GM12878 (cell line): ENCODE measurements at regions not wholly inside any gene's neighbourhood (a gene's known extent, or its start where the extent isn't known, plus 50 kb on each side); places are given as distances from the start of the nearest gene placed in this dataset.

Experiments
- ATAC-seq: fragments of 200-7000 bp; cut with Tn5 transposase; 3 replicates; pipeline ENCODE4 v1.9.1; 2020; ENCODE audit warnings: mild to moderate bottlenecking, moderate library complexity
- BruUV-seq: library from RNA; stranded (reverse); fragments of 400-500 nt; replicated peaks from 2 replicates; lab custom pipeline; 2021; lab: Mats Ljungman, UMichigan
- CTCF ChIA-PET: fragments of 300-600 bp; sonication (Branson Sonifier 250); formaldehyde crosslinking; extraction: SDS; loops from one replicate; lab custom pipeline; 2021; ENCODE audit warnings: inconsistent platforms; lab: Yijun Ruan, JAX
- POLR2A ChIA-PET: fragments of 350-600 bp; formaldehyde crosslinking; extraction: SDS; loops from one replicate; lab custom pipeline; 2021; ENCODE audit warnings: inconsistent platforms; lab: Charles Lee
- RAD21 ChIA-PET: fragments of 300-600 bp; sonication (Branson Sonifier 250); formaldehyde crosslinking; loops from one replicate; lab custom pipeline; 2023; ENCODE audit warnings: antibody characterized with exemption; ENCODE audit not compliant: unreplicated experiment; lab: Charles Lee
- SMC1A ChIA-PET: fragments of 300-600 bp; sonication (Branson Sonifier 250); formaldehyde crosslinking; loops from one replicate; lab custom pipeline; 2023; ENCODE audit not compliant: unreplicated experiment, uncharacterized antibody; lab: Charles Lee
- DNase-seq: peaks from one replicate; pipeline ENCODE4 v3.0.0-alpha.2; 2011; ENCODE audit warnings: low read depth, low spot score
- FAIRE-seq: peaks from 3 replicates; lab custom pipeline; 2011; peaks lifted over from hg19 to GRCh38; lab: Jason Lieb, UNC
- H2AFZ ChIP-seq: 2 replicates; pipeline ENCODE4 v1.6.0; 2011; ENCODE audit warnings: low read depth, low read length, control low read depth; ENCODE audit not compliant: control insufficient read depth
- H3K27ac ChIP-seq: 2 replicates; pipeline ENCODE4 v1.5.1; 2011; ENCODE audit warnings: control low read depth; ENCODE audit not compliant: control insufficient read depth, insufficient read depth
- H3K27me3 ChIP-seq, 2 experiments: replicated peaks in 1 of 2; 2 replicates each; pipeline versions ENCODE4 v1.6.0 to v1.6.1; 2011; ENCODE audit warnings: low read length in 1 of 2; ENCODE audit not compliant: control insufficient read depth in 2 of 2, insufficient read depth in 2 of 2
- H3K36me3 ChIP-seq, 2 experiments: 2 replicates each; pipeline ENCODE4 v1.5.1; 2011; ENCODE audit warnings: low read length in 1 of 2; ENCODE audit not compliant: control insufficient read depth in 2 of 2, insufficient read depth in 2 of 2
- H3K4me1 ChIP-seq: 2 replicates; pipeline ENCODE4 v1.6.1; 2011; ENCODE audit warnings: mild to moderate bottlenecking, low read length, moderate library complexity, mixed read lengths; ENCODE audit not compliant: control insufficient read depth, insufficient read depth
- H3K4me2 ChIP-seq: 2 replicates; pipeline ENCODE4 v1.6.0; 2011; ENCODE audit warnings: control low read depth; ENCODE audit not compliant: control insufficient read depth, insufficient read depth
- H3K4me3 ChIP-seq: fragments of 200-600 bp; sonication (generic); 2 replicates; pipeline ENCODE4 v1.5.1; 2016
- H3K79me2 ChIP-seq: 2 replicates; pipeline ENCODE4 v1.6.0; 2011; ENCODE audit warnings: low read length; ENCODE audit not compliant: control insufficient read depth, insufficient read depth
- H3K9ac ChIP-seq: 2 replicates; pipeline ENCODE4 v1.8.0; 2011; ENCODE audit warnings: low read length, control low read depth, mixed read lengths; ENCODE audit not compliant: control insufficient read depth, insufficient read depth
- H3K9me3 ChIP-seq: replicated peaks from 3 replicates; pipeline ENCODE4 v1.5.1; 2011; ENCODE audit warnings: mild to moderate bottlenecking, low read length; ENCODE audit not compliant: control insufficient read depth, insufficient read depth
- H4K20me1 ChIP-seq: 2 replicates; pipeline ENCODE4 v1.6.0; 2011; ENCODE audit not compliant: control insufficient read depth, insufficient read depth
- ATF7 ChIP-seq: fragments of 450-650 bp; IDR thresholded peaks from 2 replicates; pipeline ENCODE4 v1.6.1; 2016; ENCODE audit warnings: low read depth, mild to moderate bottlenecking
- CUX1 ChIP-seq: IDR thresholded peaks from 2 replicates; pipeline ENCODE4 v1.6.1; 2012; ENCODE audit warnings: improper control_type of control experiment, low read depth, low read length; ENCODE audit not compliant: insufficient replicate concordance
- EP300 ChIP-seq, 2 experiments: fragments of 150-350 bp in 1 of 2; IDR thresholded peaks; 2 replicates each; pipeline ENCODE4 v1.6.1; 2011 to 2012; ENCODE audit warnings: low read depth in 2 of 2, low read length in 2 of 2, borderline replicate concordance in 1 of 2, improper control_type of control experiment in 1 of 2, inconsistent platforms in 1 of 2; ENCODE audit not compliant: control insufficient read depth in 1 of 2
- JUND ChIP-seq: IDR thresholded peaks from 2 replicates; pipeline ENCODE4 v1.6.1; 2012; ENCODE audit warnings: low read depth, mild to moderate bottlenecking, low read length, improper control_type of control experiment, moderate library complexity
- MAX ChIP-seq: IDR thresholded peaks from 2 replicates; pipeline ENCODE4 v1.6.1; 2012; ENCODE audit warnings: low read depth, low read length, improper control_type of control experiment
- NFIC ChIP-seq: IDR thresholded peaks from 2 replicates; pipeline ENCODE4 v1.6.1; 2012; ENCODE audit warnings: low read depth, mild to moderate bottlenecking, inconsistent platforms, low read length, moderate library complexity
- NFXL1 ChIP-seq: fragments of 450-650 bp; IDR thresholded peaks from 2 replicates; pipeline ENCODE4 v1.6.1; 2017; ENCODE audit warnings: antibody characterized with exemption, mild to moderate bottlenecking, borderline replicate concordance
- NR2C2 ChIP-seq: IDR thresholded peaks from 2 replicates; pipeline ENCODE4 v1.6.1; 2011; ENCODE audit warnings: borderline replicate concordance, low read depth; ENCODE audit not compliant: control insufficient read depth, insufficient read length
- NR2F1 ChIP-seq: fragments of 450-650 bp; conservative IDR thresholded peaks from 2 replicates; pipeline ENCODE4 v1.6.1; 2017; ENCODE audit warnings: mild to moderate bottlenecking
- POU2F2 ChIP-seq: IDR thresholded peaks from 3 replicates; pipeline ENCODE4 v1.6.1; 2011; ENCODE audit warnings: low read depth, mild to moderate bottlenecking, low read length, borderline replicate concordance
- RFX5 ChIP-seq: IDR thresholded peaks from 2 replicates; pipeline ENCODE4 v1.6.1; 2011; ENCODE audit warnings: low read depth, low read length, improper control_type of control experiment
- SIX5 ChIP-seq: IDR thresholded peaks from 2 replicates; pipeline ENCODE4 v1.6.1; 2011; ENCODE audit warnings: mild to moderate bottlenecking, low read depth, low read length, moderate library complexity; ENCODE audit not compliant: severe bottlenecking
- SP1 ChIP-seq: IDR thresholded peaks from one replicate; pipeline ENCODE4 v1.6.1; 2011; ENCODE audit warnings: low read depth, low read length
- SPI1 ChIP-seq: IDR thresholded peaks from 2 replicates; pipeline ENCODE4 v1.6.1; 2011; ENCODE audit warnings: low read depth, mild to moderate bottlenecking, low read length, moderate library complexity, borderline replicate concordance; ENCODE audit not compliant: insufficient read depth
- TBL1XR1 ChIP-seq: IDR thresholded peaks from 2 replicates; pipeline ENCODE4 v1.6.1; 2012; ENCODE audit warnings: low read depth, low read length, improper control_type of control experiment
- USF1 ChIP-seq: IDR thresholded peaks from 2 replicates; pipeline ENCODE4 v1.6.1; 2011; ENCODE audit warnings: borderline replicate concordance, low read depth, mild to moderate bottlenecking, moderate library complexity, mixed read lengths, low read length; ENCODE audit not compliant: insufficient read depth; ENCODE audit errors: extremely low read length
- ZBTB33 ChIP-seq: fragments of 450-650 bp; IDR thresholded peaks from 2 replicates; pipeline ENCODE4 v1.6.1; 2017; ENCODE audit warnings: mild to moderate bottlenecking
- WGBS: methylation state at CpG from one replicate; pipeline ENCODE4 v1.1.6; 2016; ENCODE audit warnings: low lambda C conversion rate; ENCODE audit not compliant: insufficient replicate concordance, insufficient coverage; ENCODE audit errors: missing lambda C conversion rate; 5-methylcytosine and 5-hydroxymethylcytosine counted together
- in situ Hi-C: fragments of 300-500 bp; cut with MboI; formaldehyde crosslinking; loops from 9 replicates; pipeline ENCODE4 v1.14.3; 2018; ENCODE audit warnings: mixed read lengths
- intact Hi-C: fragments of 100-400 bp; cut with micrococcal nuclease; formaldehyde crosslinking; loops from one replicate; pipeline ENCODE4 v1.14.2; 2022; ENCODE audit not compliant: unreplicated experiment

- no peaks in the 10 kb centered on the region for H4K20me1 ChIP-seq
- ATAC-seq (no peak), FAIRE-seq (no peak), DNase-seq (no peak)
- H3K9ac ChIP-seq, result no peak overlapping the region
- H3K4me3 ChIP-seq, result no peak overlapping the region
- 15% methylated on average over 2 of the region's 2 CpGs for WGBS
- ChIA-PET SMC1A (interaction anchor here (0.9 to 1.6 kb wide), 2 partner anchors 11 to 20 kb away, joined by 3 read pairs; no protein-coding TSS in a partner anchor), RAD21 (no interaction called here), POLR2A (no interaction called here), CTCF (interaction anchor here (0.9 to 1.0 kb wide), 2 partner anchors 8 to 17 kb away, joined by 3 to 5 read pairs; no protein-coding TSS in a partner anchor)
- H3K79me2 ChIP-seq, result no peaks in the 10 kb centered on the region
- no peaks in the 10 kb centered on the region for H3K36me3 ChIP-seq
- no TSS peak for BruUV-seq
- in situ Hi-C loops (no loop called here), intact Hi-C loops (no loop called here)
- no peak overlapping the region for H3K27ac ChIP-seq
- H2AFZ ChIP-seq, result no peak overlapping the region
- H3K27me3 ChIP-seq, result no peaks in the 10 kb centered on the region
- no peak overlapping the region for H3K4me2 ChIP-seq
- H3K9me3 ChIP-seq, result no peaks in the 10 kb centered on the region
- no peaks in the 10 kb centered on the region for H3K4me1 ChIP-seq
- no peak for TF ChIP-seq NFXL1
- no peak for TF ChIP-seq EP300 (IDR thresholded peaks at IDR 0.05; ENCODE audit: borderline replicate concordance in 1 of 2, control insufficient read depth in 1 of 2, low read depth in 2 of 2, low read length in 2 of 2)
- TF ChIP-seq JUND, result no peak
- TF ChIP-seq NR2C2, result no peak
- TF ChIP-seq SP1, result no peak
- no peak for TF ChIP-seq USF1
- TF ChIP-seq MAX, result no peak
- no peak for TF ChIP-seq NFIC
- TF ChIP-seq NR2F1, result no peak
- TF ChIP-seq RFX5, result no peak
- TF ChIP-seq SIX5, result no peak
- no peak for TF ChIP-seq POU2F2
- TF ChIP-seq CUX1, result no peak
- no peak for TF ChIP-seq SPI1
- TF ChIP-seq ATF7, result no peak
- TF ChIP-seq ZBTB33, result no peak
- TF ChIP-seq TBL1XR1, result no peak
Observed at GRCh38 chr5:123830575-123830974, 318.6 kb downstream of the CSNK1G3 start.
